ENCODE measurements at regions not wholly inside any gene's neighbourhood (a gene's known extent, or its start where the extent isn't known, plus 50 kb on each side); places are given as distances from the start of the nearest gene placed in this dataset.
"Not testable (repeated sequence)": the region's sequence is repeated elsewhere in the genome, so short reads cannot be mapped to it uniquely, and the experiment has no call there.

DNA sequence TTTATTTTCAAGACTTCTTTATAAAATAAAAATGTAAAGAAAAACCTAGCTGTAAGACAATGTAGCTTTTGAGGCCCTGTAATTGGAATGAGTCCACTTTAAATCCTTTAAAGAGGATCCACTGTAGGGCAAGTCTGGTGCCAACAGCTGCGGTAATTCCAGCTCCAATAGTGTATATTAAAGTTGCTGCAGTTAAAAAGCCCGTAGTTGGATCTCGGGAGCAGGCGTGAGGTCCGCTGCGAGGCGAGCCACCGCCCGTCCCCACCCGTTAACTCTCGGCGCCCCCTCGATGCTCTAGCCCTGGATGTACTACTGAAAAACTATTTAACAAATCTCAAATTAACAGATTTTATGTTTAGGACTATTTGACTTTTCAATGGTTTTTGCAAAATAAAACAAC, 414.7 kb upstream of the SEMA3C start:
- DNase-seq: no peak

DNA sequence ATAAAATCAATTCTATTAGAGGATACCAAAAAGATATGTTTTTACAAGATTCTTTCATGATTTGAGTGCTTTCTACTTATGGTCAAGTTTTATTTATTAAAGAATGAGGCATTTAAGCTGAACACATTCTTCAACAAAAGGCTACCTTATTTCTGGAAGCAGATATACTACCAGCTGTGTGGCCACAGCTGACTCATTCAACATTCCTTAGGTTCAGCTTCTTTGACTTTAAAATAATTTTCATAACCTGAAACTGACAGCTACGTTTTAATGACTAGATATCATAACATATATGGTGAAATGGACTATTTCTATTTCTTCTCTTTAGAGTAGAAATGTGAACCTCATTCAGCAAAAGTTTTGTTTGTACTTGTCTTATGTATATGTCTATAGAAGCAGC, 414.2 kb upstream of the SEMA3C start:
- DNase-seq: no peak

DNA sequence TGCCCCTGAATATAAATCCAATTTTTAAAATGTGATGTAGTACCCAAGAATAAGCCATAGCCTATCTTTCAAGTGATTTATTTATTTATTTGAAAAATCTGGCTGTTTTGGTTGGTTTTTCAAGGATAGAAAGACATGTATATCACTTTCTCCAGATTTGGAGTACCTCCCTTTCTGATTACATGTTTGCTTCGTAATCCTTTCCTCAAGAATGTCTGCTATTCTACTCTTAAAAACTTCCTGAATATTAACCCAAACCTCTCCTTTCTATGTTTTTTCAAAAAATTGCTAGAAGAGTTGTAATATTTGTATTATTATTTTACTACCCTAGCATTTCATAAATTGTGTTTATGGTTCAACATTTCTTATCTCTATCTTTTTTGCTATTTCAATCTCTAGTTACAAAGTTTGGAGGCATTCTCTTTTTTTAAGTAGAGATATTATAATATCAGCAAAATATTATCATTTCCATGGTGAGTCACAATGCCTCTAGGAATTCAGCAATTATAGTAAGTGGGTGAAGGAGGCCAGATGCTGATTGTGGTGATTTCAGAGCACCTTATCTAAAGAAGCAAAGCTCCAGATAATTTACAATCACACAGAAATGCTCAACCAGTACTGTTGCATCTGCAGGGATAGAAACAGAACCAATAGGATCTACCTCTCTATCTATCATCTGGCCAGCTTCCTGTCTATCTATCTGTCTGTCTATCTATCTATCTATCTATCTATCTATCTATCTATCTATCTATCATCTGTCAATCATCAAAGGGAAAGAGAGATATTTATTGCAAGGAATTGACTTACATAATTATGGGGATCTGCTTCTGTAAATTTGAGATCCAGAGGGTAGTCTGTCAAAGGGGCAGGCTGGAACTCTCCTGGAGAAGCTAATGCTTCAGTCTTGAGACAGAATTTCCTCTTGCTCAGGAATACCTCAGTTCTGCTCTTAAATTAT, 412.5 kb upstream of the SEMA3C start:
- DNase-seq: no peak

DNA sequence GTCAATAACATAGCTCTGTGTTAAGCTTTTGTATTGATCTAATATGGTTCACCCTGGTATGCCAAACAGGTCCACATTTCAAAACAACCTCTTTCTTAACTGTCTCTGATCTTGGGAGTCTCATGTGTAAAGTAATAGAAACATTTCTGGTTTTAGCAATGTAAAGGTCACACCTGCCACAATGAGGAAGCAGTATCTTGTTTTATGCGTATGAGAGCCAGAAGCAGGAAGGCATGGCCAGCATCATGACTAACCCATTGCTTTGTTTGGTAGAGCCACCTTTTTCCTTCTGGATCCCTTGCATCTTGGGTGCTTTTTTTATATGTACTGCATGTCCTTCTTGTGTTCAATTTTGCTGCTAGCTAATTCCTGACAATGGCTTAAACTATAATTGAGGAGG, 411.3 kb upstream of the SEMA3C start:
- no peak for DNase-seq

DNA sequence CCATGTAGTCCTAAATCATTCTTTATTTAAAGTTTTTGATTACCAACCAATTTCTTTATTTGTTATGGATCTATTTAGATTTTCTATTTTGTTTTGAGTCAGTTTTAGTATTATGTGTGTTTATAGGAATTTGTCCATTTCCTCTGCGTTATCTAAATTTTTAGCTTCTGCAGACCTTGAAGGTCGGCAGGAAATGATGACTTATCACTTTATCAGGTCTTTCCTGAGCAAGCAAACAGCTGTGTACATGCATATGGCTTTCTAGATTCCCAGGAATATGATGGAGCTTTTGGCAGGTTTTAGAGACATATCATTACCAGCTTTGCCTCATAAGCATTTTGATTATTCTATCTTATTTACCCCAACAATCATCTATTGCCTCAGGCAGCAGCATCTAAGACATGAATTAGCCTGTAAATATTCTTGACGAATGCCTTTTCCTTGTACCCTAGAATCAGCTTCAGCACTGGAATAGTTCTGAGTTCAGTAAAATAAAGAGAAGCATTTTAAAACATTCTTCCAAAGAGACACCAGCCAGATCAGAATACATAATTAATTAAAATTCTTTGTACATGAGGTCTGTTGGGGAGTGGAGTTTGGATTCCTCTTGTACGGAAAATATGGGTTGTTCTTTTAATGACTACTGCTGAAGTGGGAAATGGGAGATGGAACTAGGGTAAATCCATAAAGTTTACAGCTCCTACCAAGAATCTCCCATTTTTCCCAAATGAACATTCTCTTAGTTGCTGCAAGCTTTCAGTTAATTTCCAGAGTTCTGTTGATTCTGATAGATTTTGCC, 408.8 kb upstream of the SEMA3C start:
- no peak for DNase-seq

DNA sequence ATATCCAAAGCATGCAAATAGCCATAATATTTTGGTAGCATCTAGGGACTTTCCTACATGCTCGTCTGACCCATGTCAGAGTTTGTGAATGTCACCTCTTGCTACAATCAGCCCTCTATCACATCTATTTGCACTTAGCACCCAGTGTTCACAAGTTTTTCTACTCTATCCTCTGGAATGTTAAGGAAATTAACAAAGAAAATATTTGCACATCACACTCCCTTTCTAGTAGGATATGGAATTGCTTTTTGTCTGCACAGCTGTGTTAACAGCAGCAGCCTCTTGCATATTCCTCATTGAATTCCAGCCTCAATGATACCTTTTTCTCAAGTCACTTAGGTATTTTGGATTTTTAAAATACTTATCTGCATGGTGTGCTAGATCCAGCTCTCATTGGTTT, 403.1 kb upstream of the SEMA3C start:
- no peak for DNase-seq

DNA sequence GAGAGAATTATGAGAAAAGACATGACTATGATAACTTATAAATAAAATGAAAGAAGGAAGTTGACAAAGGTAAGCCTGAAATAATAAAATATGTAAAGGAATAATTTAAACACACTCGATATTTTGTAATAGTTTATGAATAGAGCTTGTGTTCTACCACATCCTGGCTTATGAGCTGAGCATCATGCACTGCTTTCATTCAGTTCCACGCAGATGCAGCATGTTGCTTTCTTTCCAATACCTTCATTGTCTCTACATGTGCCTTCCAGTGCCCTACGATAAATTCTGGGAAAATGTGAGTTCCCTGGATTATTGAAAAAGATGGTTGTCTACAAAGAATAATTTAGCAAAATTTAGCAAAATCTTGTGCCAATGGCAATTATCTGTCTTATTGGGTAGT, 398.9 kb upstream of the SEMA3C start:
- DNase-seq: no peak

DNA sequence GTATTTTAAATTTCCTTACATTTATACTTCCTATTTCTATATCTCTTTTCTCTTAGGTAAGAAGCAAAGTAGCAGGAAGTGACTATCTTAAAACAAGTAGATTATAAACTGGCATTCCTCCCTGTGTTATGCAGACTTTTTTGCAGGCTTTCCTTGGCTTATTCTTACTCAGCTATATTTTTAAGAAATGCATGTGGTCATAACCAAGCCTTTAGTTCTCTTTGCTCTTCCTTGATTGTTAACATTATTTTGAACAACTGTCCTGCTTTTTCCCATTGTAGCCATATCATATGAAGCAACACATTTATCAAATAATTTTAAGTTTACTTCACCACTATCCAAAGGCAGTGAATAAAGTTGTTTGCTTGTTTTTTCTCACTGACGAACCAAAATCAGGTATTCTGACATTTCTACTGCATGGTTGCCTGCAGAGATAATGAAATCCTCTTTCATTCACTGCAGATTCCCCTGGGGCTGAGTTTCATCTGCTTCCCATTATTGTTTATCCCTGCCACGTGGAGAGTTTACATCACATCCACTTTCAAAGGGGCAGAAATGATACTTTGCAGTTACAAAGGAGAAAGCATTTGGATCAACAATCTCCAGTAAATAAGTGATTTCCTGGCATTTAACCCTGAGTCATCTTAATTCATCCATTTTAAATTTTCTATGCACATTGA, 389.9 kb upstream of the SEMA3C start:
- DNase-seq: no peak

DNA sequence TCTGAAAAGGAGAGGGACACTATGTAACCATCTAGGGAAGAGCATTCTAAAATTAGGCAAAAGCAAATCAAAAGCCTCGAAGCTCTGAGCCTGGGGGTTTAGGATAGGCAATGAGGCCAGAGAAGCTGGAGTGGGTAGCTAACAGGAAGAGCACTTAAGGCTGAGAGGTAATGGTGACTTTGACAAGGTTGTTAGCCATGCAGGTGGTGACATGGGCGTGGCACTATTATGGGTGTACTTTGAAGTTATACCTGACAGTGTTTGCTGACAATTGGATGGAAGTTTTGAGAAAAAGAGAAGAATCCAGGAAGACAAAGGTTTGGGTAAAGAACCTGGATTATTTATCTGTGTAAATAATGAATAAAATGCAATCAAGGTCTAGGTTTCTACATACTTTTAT, 383.0 kb upstream of the SEMA3C start:
- DNase-seq: no peak

DNA sequence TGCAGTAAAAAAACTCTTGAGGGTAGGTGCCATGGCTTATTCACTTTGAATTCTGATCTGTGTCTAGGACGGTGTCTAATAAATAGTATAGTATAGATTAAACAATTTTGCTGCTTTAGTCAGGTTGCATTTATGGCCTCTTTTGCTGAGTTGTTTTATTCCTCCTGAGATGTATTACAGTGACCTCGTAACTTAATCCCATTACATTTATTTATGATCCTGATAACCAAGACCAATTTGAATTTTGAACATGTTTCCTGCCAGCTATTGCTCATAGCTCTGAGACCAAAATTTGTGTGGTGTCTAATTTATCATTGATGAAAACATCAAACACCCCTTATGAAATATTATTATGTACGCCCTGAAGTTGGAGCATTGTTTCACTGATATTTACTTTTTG, 381.9 kb upstream of the SEMA3C start:
- DNase-seq: no peak

DNA sequence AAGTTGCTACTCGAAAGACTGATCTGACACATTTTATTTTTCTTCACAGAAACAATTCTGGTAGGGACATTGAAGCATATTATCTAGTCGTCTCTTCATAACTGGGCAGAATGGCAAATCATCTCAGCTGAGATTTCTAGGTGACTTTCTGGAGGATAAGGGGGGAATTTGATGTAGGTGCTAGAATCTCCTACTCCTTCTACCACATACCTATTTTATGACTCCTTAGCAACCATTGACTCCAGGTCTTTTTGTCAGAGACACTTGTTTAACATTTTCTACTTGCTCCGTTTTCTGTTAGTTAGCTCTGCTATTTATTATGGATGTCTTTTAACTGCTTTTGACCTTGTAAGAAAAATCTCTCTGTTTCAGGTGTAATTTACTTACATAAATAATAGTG, 380.9 kb upstream of the SEMA3C start:
- no peak for DNase-seq

DNA sequence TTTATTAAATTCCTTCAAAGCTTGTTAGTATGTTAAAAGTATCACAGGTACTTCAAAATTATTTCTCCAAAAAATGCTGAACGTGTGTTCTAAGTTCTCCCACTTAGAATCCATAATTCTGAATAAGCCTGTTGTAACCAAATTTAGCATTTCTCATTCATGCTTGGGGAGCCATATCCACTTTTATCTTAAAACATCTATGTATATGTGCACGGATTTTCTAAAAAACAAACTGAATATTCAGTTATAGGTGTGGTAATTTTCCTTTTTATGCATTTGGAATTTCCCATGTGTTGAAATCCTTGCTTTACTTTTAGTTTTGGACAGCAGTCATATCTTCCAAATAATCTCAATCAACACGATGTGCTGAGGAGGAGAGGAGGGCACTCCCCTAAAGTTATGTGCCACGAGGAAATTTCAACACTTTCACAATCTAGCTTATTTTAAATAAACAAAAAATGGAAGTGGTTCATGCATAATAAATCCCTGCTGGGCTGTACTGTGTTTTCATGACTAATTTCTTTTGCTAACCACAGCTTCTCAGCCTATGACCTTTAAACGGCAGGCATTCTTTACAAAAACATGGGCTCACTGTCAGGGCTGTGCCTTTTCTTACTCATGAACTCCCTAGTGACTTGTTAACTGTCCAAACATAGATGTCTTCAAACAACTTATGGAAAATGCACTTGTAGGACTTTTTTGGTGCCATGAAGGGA, 380.3 kb upstream of the SEMA3C start:
- no peak for DNase-seq

DNA sequence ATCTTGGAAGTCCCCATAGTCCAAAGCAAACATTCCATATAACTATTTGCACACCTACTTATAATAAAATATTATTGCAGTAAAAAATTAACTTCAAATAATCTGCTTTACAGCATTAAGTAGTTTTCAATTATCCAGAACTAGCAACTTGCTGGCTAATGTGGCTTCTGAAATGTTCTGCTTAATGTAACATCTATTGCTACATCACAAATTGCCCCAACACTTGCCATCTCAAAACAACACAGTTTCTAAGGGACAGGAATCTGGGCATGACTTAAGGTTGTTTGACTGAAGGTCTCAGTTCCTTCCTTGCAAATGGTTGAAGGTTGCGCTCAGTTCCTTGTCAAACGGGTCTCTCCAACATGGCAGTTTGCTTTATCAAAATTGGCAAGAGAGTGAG, 378.5 kb upstream of the SEMA3C start:
- DNase-seq: no peak

DNA sequence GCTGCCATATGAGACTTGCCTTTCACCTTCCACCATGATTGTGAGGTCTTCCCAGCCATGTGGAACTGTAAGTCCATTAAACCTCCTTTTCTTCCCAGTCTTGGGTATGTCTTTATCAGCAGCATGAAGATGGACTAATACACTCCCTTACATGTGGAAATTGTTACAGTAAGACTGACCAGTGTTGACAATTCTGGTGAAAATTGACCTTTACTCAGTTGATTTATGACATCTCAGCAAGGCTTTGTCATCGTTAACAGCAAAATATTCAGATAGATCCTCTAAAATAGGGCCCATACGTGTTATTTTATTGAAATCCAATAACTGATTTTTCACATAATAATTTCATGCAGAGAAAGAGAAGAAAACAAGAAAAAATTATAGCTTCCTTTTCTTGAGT, 377.9 kb upstream of the SEMA3C start:
- DNase-seq: no peak

DNA sequence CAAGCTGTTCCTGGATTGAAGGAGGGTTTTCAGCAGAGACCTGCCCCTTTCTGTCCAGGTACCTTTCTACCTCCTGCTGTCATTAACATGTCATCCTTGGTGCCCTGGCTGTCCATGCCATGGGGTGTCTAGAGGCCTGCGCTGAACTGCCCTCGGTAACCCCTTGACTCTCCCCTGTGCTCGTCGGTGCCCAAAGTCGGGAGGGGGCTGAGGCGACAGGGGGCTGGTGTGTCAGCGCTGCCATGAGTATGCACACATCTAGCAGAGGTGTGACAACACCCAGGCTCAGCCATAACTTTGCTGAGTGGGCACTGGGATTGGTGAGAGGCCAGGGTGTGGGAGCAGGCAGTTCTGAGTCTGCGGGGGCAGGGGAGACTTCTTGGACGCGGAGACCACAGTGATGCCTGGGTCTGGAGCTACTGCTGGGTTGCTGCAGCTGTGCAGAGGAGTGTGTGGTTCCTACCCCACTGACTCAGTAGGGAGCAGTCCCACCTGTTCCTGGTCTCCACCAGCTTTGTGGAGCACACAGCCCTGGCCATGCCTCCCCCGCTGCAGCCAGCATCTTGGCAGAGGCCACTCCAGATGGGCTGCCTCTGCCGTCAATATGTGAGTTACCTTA, 376.2 kb upstream of the SEMA3C start:
- no peak for DNase-seq

DNA sequence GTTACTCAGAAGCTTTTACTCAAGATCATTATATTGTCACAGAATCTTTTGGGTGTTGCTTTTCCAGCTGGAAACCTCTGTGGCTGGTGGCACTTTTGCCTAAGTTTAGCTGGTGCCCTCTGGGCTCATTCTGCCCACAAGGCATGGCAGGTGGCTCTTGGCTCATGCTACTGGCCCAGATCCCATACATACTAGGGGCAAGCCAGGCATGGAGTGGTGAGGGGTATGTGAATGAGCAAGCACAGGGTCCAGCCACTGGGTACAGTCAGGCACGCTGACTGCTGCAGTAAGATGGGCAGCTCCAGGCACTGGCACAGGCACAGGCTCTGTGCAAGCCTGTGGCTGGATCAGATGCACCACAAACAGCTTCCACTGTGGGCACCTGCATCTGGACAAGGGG, 375.0 kb upstream of the SEMA3C start:
- no peak for DNase-seq

DNA sequence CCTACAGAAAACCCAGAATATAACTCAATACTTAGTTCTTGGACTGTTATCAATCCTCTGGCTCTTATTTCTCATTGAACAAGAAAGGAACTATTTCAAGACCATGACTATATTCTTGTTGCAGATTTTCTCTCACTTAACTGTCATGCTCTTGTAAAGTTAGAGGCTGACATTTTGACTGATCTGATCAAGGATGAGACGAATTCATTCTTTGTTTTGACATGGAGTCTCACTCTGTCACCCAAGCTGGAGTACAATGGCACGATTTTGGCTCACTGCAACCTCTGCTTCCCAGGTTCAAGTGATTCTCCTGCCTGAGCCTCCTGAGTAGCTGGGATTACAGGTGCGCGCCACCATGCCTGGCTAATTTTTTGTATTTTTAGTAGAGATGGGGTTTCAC, 367.9 kb upstream of the SEMA3C start:
- DNase-seq: not testable (repeated sequence)

DNA sequence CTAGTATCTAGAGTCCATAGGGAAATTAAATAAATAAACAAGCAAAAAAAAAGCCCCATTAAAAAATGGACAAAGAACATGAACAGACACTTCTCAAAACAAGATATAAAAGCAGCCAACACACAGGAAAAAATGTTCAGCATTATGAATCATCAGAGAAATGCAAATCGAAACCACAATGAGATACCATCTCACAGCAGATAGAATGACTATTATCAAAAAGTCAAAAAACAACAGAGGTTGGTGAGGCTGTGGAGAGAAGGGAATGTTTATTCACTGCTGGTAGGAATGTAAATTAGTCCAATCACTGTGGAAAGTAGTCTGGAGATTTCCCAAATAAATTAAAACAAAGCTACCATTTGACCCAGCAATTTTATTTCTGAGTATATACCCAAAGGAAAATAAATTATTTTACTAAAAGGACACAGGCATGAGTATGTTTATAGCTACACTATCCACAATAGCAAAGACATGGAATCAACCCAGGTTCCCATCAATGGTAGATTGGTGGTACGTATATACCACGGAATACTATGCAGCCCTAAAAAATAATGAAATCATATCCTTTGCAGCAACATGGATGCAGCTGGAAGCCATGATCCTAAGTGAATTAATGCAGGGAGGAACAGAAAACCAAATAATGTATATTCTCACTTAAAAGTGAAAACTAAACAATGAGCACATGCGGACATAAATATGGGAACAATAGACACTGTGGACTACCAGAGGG, 366.5 kb upstream of the SEMA3C start:
- no peak for DNase-seq

DNA sequence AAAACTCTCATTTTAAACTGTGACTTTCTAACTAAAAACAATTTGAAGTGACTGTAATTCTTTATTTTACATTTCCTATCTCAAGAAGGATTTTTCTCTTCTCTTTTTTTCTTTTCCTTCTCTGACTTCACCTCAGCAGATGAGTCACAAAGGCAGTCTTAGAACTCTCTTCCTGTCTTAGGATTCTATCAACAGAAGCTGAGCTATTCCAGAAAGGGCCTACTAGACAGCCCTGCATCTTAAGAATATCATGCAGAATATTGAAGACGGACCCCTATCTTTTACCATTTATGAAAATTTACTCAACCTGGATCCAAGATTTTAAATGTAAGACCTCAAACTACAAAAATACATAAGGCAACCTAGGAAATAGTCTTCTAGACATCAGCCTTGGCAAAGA, 365.7 kb upstream of the SEMA3C start:
- no peak for DNase-seq

DNA sequence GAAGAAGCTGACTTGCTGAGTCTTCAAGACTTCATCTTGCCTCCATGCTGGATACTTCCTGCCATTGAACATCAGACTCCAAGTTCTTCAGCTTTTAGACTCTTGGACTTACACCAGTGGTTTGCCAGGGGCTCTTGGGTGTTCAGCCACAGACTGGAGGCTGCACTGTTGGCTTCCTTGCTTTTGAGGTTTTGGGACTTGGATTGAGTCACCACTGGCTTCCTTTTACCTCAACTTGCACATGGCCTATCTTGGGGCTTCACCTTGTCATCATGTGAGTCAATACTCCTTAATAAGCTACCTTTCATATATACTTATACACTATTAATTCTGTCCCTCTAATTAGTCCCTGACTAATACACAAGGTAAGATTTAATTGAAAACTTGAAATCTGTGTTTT, 361.7 kb upstream of the SEMA3C start:
- DNase-seq: no peak

DNA sequence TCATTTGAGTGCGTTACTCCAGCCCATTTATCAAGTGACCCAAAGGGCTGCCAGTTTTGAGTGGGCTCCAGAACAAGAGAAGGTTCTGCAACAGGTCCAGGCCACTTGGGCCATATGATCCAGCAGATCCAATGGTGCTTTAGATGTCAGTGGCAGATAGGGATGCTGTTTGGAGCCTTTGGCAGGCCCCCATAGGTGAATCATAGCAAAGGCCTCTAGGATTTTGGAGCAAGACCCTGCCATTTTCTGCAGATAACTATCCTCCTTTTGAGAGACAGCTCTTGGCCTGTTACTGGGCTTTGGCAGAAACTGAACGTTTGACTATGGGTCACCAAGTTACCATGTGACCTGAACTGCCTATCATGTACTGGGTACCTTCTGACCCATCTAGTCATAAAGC, 358.8 kb upstream of the SEMA3C start:
- DNase-seq: no peak

Data from T-helper 1 cell (primary cell).